D721Med (cell line): ENCODE measurements at regions not wholly inside any gene's neighbourhood (a gene's known extent, or its start where the extent isn't known, plus 50 kb on each side); places are given as distances from the start of the nearest gene placed in this dataset.
A peak's percentile ranks its signal among the peaks of the same experiment; 100 is the strongest.

ENCODE experiments used
- DNase-seq: peaks from one replicate; pipeline ENCODE4 v3.0.0; 2011; ENCODE audit warnings: low spot score; ENCODE audit not compliant: insufficient read length
- FAIRE-seq: peaks from 2 replicates; lab custom pipeline; 2011; peaks lifted over from hg19 to GRCh38; lab: Jason Lieb, UNC
- CTCF ChIP-seq: IDR thresholded peaks from 2 replicates; pipeline ENCODE4 v1.5.1; 2012; ENCODE audit warnings: mild to moderate bottlenecking, control low read depth; ENCODE audit not compliant: insufficient read depth; ENCODE audit errors: missing control alignments

GRCh38 chr2:147568109-147568508 is 276.7 kb upstream of the ACVR2A start:
- FAIRE-seq: no peak
- DNase-seq: no peak
- TF ChIP-seq CTCF: no peak

GRCh38 chr2:147567136-147567535 is 277.7 kb upstream of the ACVR2A start:
- no peak for FAIRE-seq
- TF ChIP-seq CTCF: no peak

GRCh38 chr2:147560810-147561535 is 283.9 kb upstream of the ACVR2A start:
- TF ChIP-seq CTCF: no peak
- DNase-seq (no peak), FAIRE-seq (peak; percentile 46)

More at GRCh38 chr2:147567136-147567535, 277.7 kb upstream of the ACVR2A start:
- no peak for DNase-seq

GRCh38 chr2:147559070-147559725 is 285.6 kb upstream of the ACVR2A start:
- DNase-seq (no peak), FAIRE-seq (no peak)
- TF ChIP-seq CTCF: no peak

GRCh38 chr2:147558620-147559019 is 286.2 kb upstream of the ACVR2A start:
- no peak for DNase-seq
- no peak for FAIRE-seq
- no peak for TF ChIP-seq CTCF

- TF ChIP-seq CTCF: no peak
- DNase-seq: no peak
- no peak for FAIRE-seq
Measured at GRCh38 chr2:147554521-147555107, 290.2 kb upstream of the ACVR2A start.
